HEK293 (cell line): ENCODE measurements at regions not wholly inside any gene's neighbourhood (a gene's known extent, or its start where the extent isn't known, plus 50 kb on each side); places are given as distances from the start of the nearest gene placed in this dataset.

Experiments
- CTCF ChIA-PET: fragments of 350-600 bp; formaldehyde crosslinking; extraction: SDS; loops from one replicate; lab custom pipeline; 2021; ENCODE audit warnings: antibody characterized with exemption; lab: Yijun Ruan, JAX
- POLR2A ChIA-PET: fragments of 300-600 bp; formaldehyde crosslinking; extraction: SDS; loops from one replicate; lab custom pipeline; 2020; ENCODE audit warnings: antibody characterized with exemption, inconsistent platforms; lab: Yijun Ruan, JAX
- H3K27ac ChIP-seq: fragments of 200-500 bp; sonication (Bioruptor generic); 2 replicates; pipeline ENCODE4 v1.5.1; 2014; ENCODE audit warnings: low read depth, low read length, control low read depth, inconsistent platforms; ENCODE audit errors: extremely low read depth
- H3K36me3 ChIP-seq, 2 experiments: fragments of 200-500 bp in 1 of 2; sonication (Bioruptor generic) in 1 of 2; 1 replicate in 1 of 2; 2 replicates in 1 of 2; pipeline ENCODE4 v1.5.1; 2014 to 2017; ENCODE audit warnings: inconsistent platforms in 2 of 2, low read length in 2 of 2; ENCODE audit not compliant: control insufficient read depth in 2 of 2, insufficient read depth in 1 of 2
- H3K4me1 ChIP-seq: fragments of 200-500 bp; sonication (Bioruptor generic); 2 replicates; pipeline ENCODE4 v1.5.1; 2014; ENCODE audit warnings: mild to moderate bottlenecking, low read length, inconsistent platforms; ENCODE audit not compliant: control insufficient read depth, insufficient read depth
- H3K4me3 ChIP-seq: 2 replicates; pipeline ENCODE4 v1.5.1; 2011; ENCODE audit warnings: low read depth, mild to moderate bottlenecking, control low read depth, low read length, moderate library complexity
- H3K9me3 ChIP-seq: fragments of 200-500 bp; sonication (Bioruptor generic); 2 replicates; pipeline ENCODE4 v1.5.1; 2014; ENCODE audit warnings: low read depth, low read length, inconsistent platforms; ENCODE audit not compliant: control insufficient read depth, insufficient read depth
- BCL6B ChIP-seq: fragments of 450-650 bp; formaldehyde crosslinking; IDR thresholded peaks from 2 replicates; pipeline ENCODE4 v1.5.1; 2017; ENCODE audit warnings: missing biosample characterization, missing genetic modification characterization
- ELK4 ChIP-seq: IDR thresholded peaks from 2 replicates; pipeline ENCODE4 v1.6.1; 2011; ENCODE audit warnings: mild to moderate bottlenecking, low read depth, low read length, borderline replicate concordance
- GFI1B ChIP-seq: fragments of 450-650 bp; formaldehyde crosslinking; IDR thresholded peaks from 2 replicates; pipeline ENCODE4 v1.5.1; 2016; ENCODE audit warnings: missing biosample characterization, missing genetic modification characterization
- GLI2 ChIP-seq: fragments of 450-650 bp; formaldehyde crosslinking; IDR thresholded peaks from 2 replicates; pipeline ENCODE4; 2017; ENCODE audit warnings: missing biosample characterization, missing genetic modification characterization, low read depth, borderline replicate concordance
- GLI4 ChIP-seq: fragments of 450-650 bp; formaldehyde crosslinking; IDR thresholded peaks from 2 replicates; pipeline ENCODE4 v1.5.1; 2016; ENCODE audit warnings: missing biosample characterization, missing genetic modification characterization
- GLIS2 ChIP-seq: fragments of 450-650 bp; formaldehyde crosslinking; IDR thresholded peaks from 2 replicates; pipeline ENCODE4 v1.5.1; 2016; ENCODE audit warnings: missing biosample characterization, missing genetic modification characterization
- HIC1 ChIP-seq: fragments of 450-650 bp; formaldehyde crosslinking; IDR thresholded peaks from 2 replicates; pipeline ENCODE4 v1.5.1; 2016; ENCODE audit warnings: missing biosample characterization, missing genetic modification characterization
- KLF16 ChIP-seq: fragments of 450-650 bp; formaldehyde crosslinking; IDR thresholded peaks from 2 replicates; pipeline ENCODE4 v1.5.1; 2017; ENCODE audit warnings: missing biosample characterization, missing genetic modification characterization
- PBX3 ChIP-seq: sonication (generic); formaldehyde crosslinking; IDR thresholded peaks from 2 replicates; pipeline ENCODE4 v1.8.1; 2022; ENCODE audit warnings: mild to moderate bottlenecking, moderate library complexity, missing genetic modification reagents
- TCF7L2 ChIP-seq: IDR thresholded peaks from 2 replicates; pipeline ENCODE4 v1.6.1; 2011; ENCODE audit warnings: low read depth, mild to moderate bottlenecking, inconsistent platforms, low read length, moderate library complexity, borderline replicate concordance
- ZBTB1 ChIP-seq: fragments of 450-650 bp; formaldehyde crosslinking; IDR thresholded peaks from 2 replicates; pipeline ENCODE4 v1.5.1; 2016; ENCODE audit warnings: missing biosample characterization, missing genetic modification characterization
- ZNF132 ChIP-seq: fragments of 450-650 bp; formaldehyde crosslinking; IDR thresholded peaks from 2 replicates; pipeline ENCODE4 v1.5.1; 2017; ENCODE audit warnings: missing biosample characterization, missing genetic modification characterization, borderline replicate concordance
- ZNF138 ChIP-seq: fragments of 450-650 bp; formaldehyde crosslinking; IDR thresholded peaks from 2 replicates; pipeline ENCODE4 v1.5.1; 2016; ENCODE audit warnings: missing biosample characterization, missing genetic modification characterization, borderline replicate concordance
- ZNF175 ChIP-seq: fragments of 450-650 bp; formaldehyde crosslinking; IDR thresholded peaks from 2 replicates; pipeline ENCODE4 v1.5.1; 2016; ENCODE audit warnings: missing biosample characterization, missing genetic modification characterization
- ZNF510 ChIP-seq: fragments of 450-650 bp; formaldehyde crosslinking; IDR thresholded peaks from 2 replicates; pipeline ENCODE4 v1.5.1; 2018; ENCODE audit warnings: mild to moderate bottlenecking, missing genetic modification characterization, missing biosample characterization; ENCODE audit not compliant: insufficient replicate concordance
- ZNF549 ChIP-seq: fragments of 450-650 bp; IDR thresholded peaks from 2 replicates; pipeline ENCODE4 v1.5.1; 2018; ENCODE audit warnings: missing biosample characterization, missing genetic modification characterization, mild to moderate bottlenecking, inconsistent platforms, moderate library complexity
- ZNF571 ChIP-seq: fragments of 450-650 bp; formaldehyde crosslinking; IDR thresholded peaks from 2 replicates; pipeline ENCODE4 v1.5.0; 2017; ENCODE audit warnings: missing biosample characterization, missing genetic modification characterization
- ZNF585B ChIP-seq: fragments of 450-650 bp; formaldehyde crosslinking; IDR thresholded peaks from 2 replicates; pipeline ENCODE4 v1.5.1; 2016; ENCODE audit warnings: missing biosample characterization, missing genetic modification characterization
- ZNF658 ChIP-seq: fragments of 450-650 bp; formaldehyde crosslinking; IDR thresholded peaks from 2 replicates; pipeline ENCODE4; 2016; ENCODE audit warnings: missing biosample characterization, missing genetic modification characterization
- ZNF664 ChIP-seq: fragments of 450-650 bp; formaldehyde crosslinking; IDR thresholded peaks from 2 replicates; pipeline ENCODE4 v1.5.1; 2016; ENCODE audit warnings: missing biosample characterization, missing genetic modification characterization
- ZNF677 ChIP-seq: fragments of 450-650 bp; IDR thresholded peaks from 2 replicates; pipeline ENCODE4 v1.5.0; 2018; ENCODE audit warnings: missing biosample characterization, mild to moderate bottlenecking, missing genetic modification characterization, moderate library complexity
- ZSCAN4 ChIP-seq: fragments of 450-650 bp; formaldehyde crosslinking; IDR thresholded peaks from 2 replicates; pipeline ENCODE4 v1.5.1; 2017; ENCODE audit warnings: missing biosample characterization, missing genetic modification characterization
- ZXDB ChIP-seq: fragments of 450-650 bp; formaldehyde crosslinking; IDR thresholded peaks from 2 replicates; pipeline ENCODE4 v1.5.1; 2016; ENCODE audit warnings: missing biosample characterization, missing genetic modification characterization

GRCh38 chr17:73870068-73870467 lies 225.8 kb upstream of the SDK2 start (continued):
- TF ChIP-seq GLIS2 (tag by site-specific recombination) (no peak), ELK4 (no peak), PBX3 (CRISPR knock-in tag) (no peak), ZSCAN4 (tag by site-specific recombination) (no peak)

- Histone ChIP-seq H3K27ac (no peak overlapping the region), H3K9me3 (no peaks in the 10 kb centered on the region), H3K36me3 (no peaks in the 10 kb centered on the region), H3K4me1 (no peaks in the 10 kb centered on the region), H3K4me3 (no peak overlapping the region)
- no peak for TF ChIP-seq ZNF658 (tag by site-specific recombination)
- no peak for TF ChIP-seq BCL6B (tag by site-specific recombination)
- TF ChIP-seq ZNF510 (tag by site-specific recombination): no peak
- no peak for TF ChIP-seq GFI1B (tag by site-specific recombination)
- no peak for TF ChIP-seq ZNF549 (tag by site-specific recombination)
- TF ChIP-seq ZNF585B (tag by site-specific recombination): no peak
- TF ChIP-seq ZNF132 (tag by site-specific recombination): no peak
- TF ChIP-seq ZNF175 (tag by site-specific recombination): no peak
- no peak for TF ChIP-seq GLI4 (tag by site-specific recombination)
- TF ChIP-seq ZNF664 (tag by site-specific recombination): no peak
- TF ChIP-seq ZNF138 (tag by site-specific recombination): no peak
- CTCF ChIA-PET: no interaction called here
- POLR2A ChIA-PET: no interaction called here
These were observed 226.2 kb upstream of the SDK2 start for GRCh38 chr17:73870473-73870872.

GRCh38 chr17:73872816-73873215 lies 228.6 kb upstream of the SDK2 start:
- POLR2A ChIA-PET: no interaction called here
- Histone ChIP-seq H3K9me3 (no peaks in the 10 kb centered on the region), H3K4me3 (no peak overlapping the region), H3K4me1 (no peaks in the 10 kb centered on the region), H3K36me3 (no peaks in the 10 kb centered on the region), H3K27ac (no peak overlapping the region)
- TF ChIP-seq HIC1 (tag by site-specific recombination) (no peak), ZNF571 (tag by site-specific recombination) (no peak), ZBTB1 (no peak), ZXDB (tag by site-specific recombination) (no peak), GLI2 (tag by site-specific recombination) (no peak), ZNF677 (no peak), KLF16 (tag by site-specific recombination) (no peak), TCF7L2 (no peak)
- CTCF ChIA-PET: interaction anchor here (0.6 kb wide), 1 partner anchor 83 kb away, joined by 3 read pairs; no protein-coding TSS in a partner anchor
